ENCODE measurements at regions not wholly inside any gene's neighbourhood (a gene's known extent, or its start where the extent isn't known, plus 50 kb on each side); places are given as distances from the start of the nearest gene placed in this dataset.
"Not testable (repeated sequence)": the region's sequence is repeated elsewhere in the genome, so short reads cannot be mapped to it uniquely, and the experiment has no call there.

DNA sequence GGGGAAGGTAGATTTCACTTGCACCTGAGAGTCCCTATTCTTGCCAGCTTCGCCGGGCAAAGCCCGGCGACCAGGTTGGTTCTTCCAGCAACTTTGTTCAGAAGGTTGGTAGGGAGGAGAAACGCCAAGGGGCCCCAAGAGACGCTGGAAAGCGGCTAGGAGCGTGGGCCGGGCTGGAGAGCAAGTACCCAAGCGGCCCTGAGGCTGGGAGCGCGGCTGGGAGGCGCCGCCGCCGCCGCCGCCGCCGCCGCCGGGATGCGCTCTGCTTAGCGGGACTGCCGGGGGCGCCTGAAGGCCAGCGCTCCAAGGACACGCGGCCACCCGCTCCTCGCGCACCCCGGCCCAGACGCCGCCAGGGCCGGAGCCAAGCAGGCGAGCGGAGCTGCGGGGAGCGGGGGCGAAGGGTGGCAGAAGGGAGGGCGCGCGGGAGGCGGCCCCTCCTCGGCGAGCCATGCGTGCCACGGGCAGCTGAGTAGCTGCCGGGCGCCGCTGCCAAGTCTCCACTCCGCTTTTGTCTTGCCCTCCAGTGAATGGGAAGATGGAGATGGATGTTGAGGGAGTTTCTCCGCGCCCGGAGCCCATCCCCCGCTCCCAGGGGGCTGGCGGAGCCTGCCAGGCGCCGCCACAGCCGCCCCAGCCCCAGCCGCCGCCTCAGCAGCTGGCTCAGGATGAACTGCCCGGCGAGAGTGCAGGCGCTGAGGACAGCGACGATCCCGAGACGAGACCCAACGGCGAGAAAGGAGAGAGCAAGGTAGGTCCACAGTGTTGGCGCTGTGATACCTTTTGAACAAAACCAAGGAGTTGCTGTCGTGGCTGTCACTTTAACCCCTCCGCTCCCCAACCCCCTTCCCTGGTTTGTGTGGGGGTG lies 227.4 kb upstream of the AZI2 start:
- DNase-seq: no peak

DNA sequence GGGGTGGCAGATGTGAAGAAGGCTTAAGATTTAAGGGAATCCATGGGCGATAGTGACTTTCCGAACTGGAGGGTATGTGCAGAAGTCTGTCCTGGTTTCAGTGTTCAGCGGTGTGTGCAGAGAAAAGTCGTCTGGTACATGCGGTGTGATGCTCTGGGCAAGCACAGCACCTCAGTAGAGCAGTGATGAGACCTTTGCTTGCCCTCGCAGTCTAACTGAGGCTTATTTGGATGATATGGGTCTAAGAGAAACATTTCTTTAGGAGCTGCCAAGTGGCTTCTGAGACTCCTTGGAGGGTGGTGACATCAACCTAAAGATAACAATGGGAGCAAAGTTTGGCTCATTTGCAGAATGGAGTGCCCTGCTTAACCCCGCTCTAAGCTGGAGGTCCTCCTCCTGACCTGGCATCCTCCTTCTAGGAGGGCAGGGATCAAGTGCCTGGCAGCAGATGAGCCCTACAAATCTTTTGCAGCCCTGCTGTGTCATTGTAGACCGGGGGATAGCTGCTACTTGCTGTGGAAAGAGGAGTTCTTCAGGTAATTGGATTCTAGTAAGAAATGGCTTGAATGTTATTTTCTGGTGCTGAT lies 228.1 kb upstream of the AZI2 start:
- DNase-seq: no peak

DNA sequence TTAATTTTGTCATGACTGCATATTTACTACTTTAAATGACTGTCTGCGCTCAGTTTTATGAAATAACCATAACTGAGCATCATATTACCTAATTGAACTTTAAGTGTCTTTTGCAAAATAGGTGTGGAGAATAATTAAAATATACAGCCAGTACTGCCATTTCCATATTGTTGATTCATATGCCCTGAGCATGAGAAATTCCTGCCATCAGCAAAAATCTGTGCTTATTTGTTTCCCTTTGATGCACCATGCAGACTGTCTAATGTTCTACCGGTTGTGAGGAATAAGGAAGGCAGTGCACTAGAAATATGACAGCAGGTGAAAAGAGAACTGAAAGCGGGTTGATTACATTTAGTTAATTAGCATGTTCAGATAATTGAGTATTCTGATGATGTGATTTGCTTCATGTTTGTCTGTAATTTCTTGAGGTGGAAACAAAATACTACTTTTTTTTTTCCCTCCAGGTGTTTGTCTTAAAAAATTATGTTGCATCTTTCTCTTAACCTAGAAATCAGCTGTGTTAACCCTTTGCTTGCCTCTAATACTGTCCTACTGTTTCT lies 229.4 kb upstream of the AZI2 start:
- no peak for DNase-seq

- no peak for DNase-seq
Observed at GRCh38 chr3:28586325-28586724, 237.7 kb upstream of the AZI2 start.

DNA sequence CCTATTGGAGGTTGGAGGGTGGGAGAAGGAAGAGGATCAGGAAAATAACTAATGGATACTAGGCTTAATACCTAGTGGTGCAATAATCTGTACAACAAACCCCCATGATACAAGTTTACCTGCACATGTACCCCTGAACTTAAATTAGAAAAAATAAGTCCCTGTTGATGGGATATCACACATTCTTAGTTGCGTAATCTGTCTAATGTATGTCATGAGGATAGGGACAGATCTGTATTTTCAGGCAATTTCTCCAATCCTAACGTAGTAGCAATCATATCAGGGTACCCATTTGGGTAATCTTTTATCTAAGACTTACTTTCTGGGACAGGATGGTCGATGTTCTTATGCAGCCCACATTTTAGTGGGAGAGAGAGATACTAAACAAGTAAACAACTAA lies 239.1 kb upstream of the AZI2 start:
- DNase-seq: no peak

DNA sequence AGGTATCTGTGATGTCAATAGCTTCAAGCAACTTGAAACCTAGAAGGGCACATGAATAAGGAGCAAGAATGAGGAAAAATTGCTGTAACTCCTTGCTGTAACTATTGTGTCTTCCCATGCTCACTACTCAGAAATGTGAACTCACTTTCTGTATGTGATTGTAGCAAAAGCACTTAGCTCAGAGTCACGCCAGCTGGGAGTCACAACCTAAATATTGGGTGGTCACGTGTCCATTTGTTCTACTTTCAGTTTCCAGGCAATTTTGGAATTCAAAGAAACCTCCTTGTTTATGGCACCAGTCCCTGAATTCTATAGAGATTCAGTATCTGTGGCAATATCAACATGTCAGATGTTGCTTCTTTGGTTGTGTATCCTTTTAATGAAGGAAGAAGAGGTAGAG lies 241.6 kb upstream of the AZI2 start:
- DNase-seq: no peak

DNA sequence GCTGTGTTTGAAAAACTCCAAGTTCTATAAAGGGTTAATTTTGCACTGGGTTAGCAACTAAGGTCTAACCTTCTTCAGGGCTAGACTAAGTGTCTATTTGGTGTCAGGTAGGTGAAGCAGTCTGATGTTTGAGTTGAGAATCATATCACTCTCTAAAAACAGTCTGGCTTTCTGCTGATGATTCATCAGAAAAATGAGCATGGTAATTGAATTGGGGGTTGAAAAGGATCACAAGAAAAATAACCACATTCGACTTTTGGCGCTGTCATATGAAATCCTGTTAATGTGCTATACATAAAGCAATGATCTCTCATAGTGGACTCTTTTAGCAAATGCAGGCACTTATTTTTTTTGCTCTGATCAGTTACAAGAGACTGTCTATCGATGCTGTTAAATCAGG lies 242.2 kb upstream of the AZI2 start:
- no peak for DNase-seq

- DNase-seq: no peak
Observed at GRCh38 chr3:28595372-28595771, 246.7 kb upstream of the AZI2 start.

- DNase-seq: no peak
Observed at GRCh38 chr3:28597452-28597851, 248.8 kb upstream of the AZI2 start.

GRCh38 chr3:28598165-28598564 lies 249.5 kb upstream of the AZI2 start:
- no peak for DNase-seq

DNA sequence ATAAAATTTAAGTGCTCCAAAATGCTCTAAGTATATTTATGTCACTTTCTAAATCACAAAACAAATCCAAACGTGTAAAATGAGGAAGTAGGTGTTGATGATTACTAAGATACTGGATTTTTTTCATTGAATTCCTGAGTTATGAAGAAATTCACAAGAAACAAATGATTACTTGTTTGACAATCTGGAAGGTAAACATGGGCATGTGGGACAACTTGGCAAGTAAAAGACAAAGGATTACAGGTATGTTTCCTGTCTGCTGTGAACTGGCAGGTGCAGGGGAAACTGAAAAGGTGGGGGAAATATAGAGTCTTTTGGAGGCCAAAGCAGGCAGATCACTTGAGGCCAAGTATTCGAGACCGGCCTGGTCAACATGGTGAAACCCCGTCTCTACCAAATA lies 252.7 kb upstream of the AZI2 start:
- DNase-seq: no peak

GRCh38 chr3:28606283-28606682 lies 257.7 kb upstream of the AZI2 start:
- DNase-seq: no peak

DNA sequence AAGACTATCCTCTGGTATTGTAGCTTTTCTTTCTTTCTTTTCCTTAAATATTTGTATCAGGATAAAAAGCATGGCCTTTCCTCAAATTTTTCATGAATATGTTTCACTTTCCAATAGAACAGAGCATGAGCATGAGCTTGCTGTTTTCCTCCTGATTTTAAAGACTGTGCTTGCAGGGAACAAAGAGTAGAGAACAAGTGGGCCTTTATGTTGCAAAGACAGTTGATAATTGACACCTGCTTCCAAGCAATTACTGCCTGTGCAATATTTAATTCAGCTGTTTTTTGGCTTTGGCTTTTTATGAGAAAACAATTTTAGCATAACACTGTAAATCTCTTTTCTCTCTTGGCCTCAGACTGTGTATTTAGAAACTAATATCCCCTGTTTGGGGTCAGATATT lies 263.6 kb upstream of the AZI2 start:
- DNase-seq: no peak

GRCh38 chr3:28613511-28614106 lies 265.0 kb upstream of the AZI2 start:
- no peak for DNase-seq

DNA sequence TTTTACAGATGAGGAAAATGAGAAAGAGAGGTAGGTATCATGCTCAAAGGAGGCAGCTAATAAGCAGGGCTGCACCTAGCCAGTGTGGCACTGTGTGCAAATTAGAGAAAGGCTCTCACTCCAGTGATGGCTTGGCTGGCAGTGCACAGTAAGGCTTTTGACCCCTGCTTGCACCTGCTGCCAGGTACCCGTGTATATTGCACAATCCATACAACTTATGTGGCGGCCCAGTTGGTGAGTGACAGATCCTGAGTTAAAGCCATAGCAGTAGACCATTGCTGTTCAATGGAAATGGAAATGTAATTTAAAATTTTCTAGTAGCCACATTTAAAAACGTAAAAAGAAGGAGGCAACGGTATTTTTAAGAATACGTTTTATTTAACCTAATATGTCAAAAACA lies 266.4 kb upstream of the AZI2 start:
- no peak for DNase-seq

GRCh38 chr3:28615971-28616370 lies 267.3 kb upstream of the AZI2 start:
- DNase-seq: no peak

- no peak for DNase-seq
Observed at GRCh38 chr3:28617821-28618220, 269.2 kb upstream of the AZI2 start.

DNA sequence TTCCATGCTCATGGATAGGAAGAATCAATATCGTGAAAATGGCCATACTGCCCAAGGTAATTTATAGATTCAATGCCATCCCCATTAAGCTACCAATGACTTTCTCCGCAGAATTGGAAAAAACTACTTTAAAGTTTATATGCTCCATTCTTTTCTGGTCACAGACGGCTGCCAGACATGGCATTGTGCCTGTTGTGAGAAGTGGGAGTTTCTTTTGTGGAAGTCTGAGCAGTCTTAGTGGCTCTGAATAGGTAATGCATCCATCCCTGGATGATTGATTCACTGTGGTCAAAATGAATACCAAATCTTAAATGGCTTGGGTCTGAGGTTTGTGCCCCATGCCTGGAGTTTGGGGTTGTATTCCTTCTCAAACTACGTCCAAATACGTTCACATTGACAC lies 274.5 kb upstream of the AZI2 start:
- DNase-seq: no peak

GRCh38 chr3:28624084-28624483 lies 275.5 kb upstream of the AZI2 start:
- DNase-seq: no peak

- DNase-seq: not testable (repeated sequence)
Observed at GRCh38 chr3:28627843-28628242, 279.2 kb upstream of the AZI2 start.

GRCh38 chr3:28634019-28634418 lies 285.4 kb upstream of the AZI2 start:
- no peak for DNase-seq

DNA sequence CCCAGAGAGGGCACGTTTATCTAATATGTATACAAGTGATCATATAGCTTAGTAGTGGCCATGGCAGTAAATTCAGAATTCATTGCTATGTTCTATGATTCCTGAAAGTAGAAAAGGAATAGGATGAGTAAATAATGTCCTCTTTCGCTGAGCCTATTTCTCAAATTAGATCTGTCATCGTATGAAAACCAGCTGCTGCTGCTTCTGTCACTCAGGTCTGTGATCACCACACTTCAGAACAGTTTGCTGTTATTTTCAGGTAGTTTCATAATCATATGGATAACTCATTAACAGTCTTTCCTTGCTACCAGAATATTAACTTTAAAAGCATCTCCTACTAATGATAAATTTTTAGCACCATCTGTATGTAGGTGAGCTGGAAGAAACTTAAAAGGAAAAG lies 289.1 kb upstream of the AZI2 start:
- no peak for DNase-seq

- no peak for DNase-seq
Observed at GRCh38 chr3:28645149-28645548, 296.5 kb upstream of the AZI2 start.

GRCh38 chr3:28646435-28646834 lies 297.8 kb upstream of the AZI2 start:
- DNase-seq: no peak
